ENCODE measurements at regions not wholly inside any gene's neighbourhood (a gene's known extent, or its start where the extent isn't known, plus 50 kb on each side); places are given as distances from the start of the nearest gene placed in this dataset.

DNA sequence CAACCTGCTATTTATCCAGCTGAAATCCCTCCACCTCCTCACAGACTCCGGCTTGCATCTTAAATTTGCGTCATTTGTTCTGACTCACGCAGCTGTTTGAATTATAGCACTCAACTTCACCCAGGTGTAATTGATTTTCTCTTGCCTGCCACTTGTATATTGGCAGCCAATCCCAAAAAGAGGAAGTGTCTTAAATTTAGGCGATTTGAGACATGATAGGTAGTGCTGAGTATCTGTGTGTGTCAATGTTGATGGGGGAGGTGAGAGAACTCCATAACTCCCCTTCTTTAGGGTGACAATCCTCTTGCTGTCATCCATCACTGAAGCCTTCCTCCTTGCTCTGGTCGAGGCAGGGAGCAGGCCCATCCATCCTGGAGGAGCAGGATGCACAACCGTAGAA, 77.2 kb upstream of the TPRG1 start:
- TF ChIP-seq EZH2phosphoT487 (IDR thresholded peaks at IDR 0.05) (no peak), EZH2 (IDR thresholded peaks at IDR 0.05) (no peak)
- TF ChIP-seq, protein P1, sequence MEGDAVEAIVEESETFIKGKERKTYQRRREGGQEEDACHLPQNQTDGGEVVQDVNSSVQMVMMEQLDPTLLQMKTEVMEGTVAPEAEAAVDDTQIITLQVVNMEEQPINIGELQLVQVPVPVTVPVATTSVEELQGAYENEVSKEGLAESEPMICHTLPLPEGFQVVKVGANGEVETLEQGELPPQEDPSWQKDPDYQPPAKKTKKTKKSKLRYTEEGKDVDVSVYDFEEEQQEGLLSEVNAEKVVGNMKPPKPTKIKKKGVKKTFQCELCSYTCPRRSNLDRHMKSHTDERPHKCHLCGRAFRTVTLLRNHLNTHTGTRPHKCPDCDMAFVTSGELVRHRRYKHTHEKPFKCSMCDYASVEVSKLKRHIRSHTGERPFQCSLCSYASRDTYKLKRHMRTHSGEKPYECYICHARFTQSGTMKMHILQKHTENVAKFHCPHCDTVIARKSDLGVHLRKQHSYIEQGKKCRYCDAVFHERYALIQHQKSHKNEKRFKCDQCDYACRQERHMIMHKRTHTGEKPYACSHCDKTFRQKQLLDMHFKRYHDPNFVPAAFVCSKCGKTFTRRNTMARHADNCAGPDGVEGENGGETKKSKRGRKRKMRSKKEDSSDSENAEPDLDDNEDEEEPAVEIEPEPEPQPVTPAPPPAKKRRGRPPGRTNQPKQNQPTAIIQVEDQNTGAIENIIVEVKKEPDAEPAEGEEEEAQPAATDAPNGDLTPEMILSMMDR (IDR thresholded peaks at IDR 0.05) = no peak

Data from neural progenitor cell (in vitro differentiated cells).